H9 (cell line): ENCODE measurements at regions not wholly inside any gene's neighbourhood (a gene's known extent, or its start where the extent isn't known, plus 50 kb on each side); places are given as distances from the start of the nearest gene placed in this dataset.

Experiments
- DNase-seq: peaks from one replicate; pipeline ENCODE4 v3.0.0-alpha.2; 2017
- H2AFZ ChIP-seq: one replicate; pipeline ENCODE4 v1.6.1; 2013; ENCODE audit warnings: mild to moderate bottlenecking, low read length, control low read depth, moderate library complexity
- H2AK5ac ChIP-seq: 2 replicates; pipeline ENCODE4 v1.6.1; 2013; ENCODE audit warnings: low read length, control low read depth, mixed read lengths; ENCODE audit not compliant: insufficient read length
- H2BK120ac ChIP-seq: one replicate; pipeline ENCODE4 v1.6.1; 2013; ENCODE audit warnings: low read depth, mild to moderate bottlenecking, low read length, control low read depth, inconsistent platforms; ENCODE audit not compliant: poor library complexity, severe bottlenecking
- H2BK12ac ChIP-seq: 2 replicates; pipeline ENCODE4 v1.6.1; 2013; ENCODE audit warnings: low read length, control low read depth, mixed read lengths, low read depth; ENCODE audit not compliant: insufficient read length
- H2BK15ac ChIP-seq: 2 replicates; pipeline ENCODE4 v1.6.1; 2013; ENCODE audit warnings: low read depth, low read length, control low read depth
- H2BK20ac ChIP-seq: one replicate; pipeline ENCODE4 v1.6.1; 2013; ENCODE audit warnings: low read depth, mild to moderate bottlenecking, low read length, control low read depth, inconsistent platforms; ENCODE audit not compliant: poor library complexity, severe bottlenecking
- H2BK5ac ChIP-seq: 2 replicates; pipeline ENCODE4 v1.6.1; 2013; ENCODE audit warnings: low read length, control low read depth, mixed read lengths; ENCODE audit not compliant: insufficient read length
- H3K14ac ChIP-seq: 2 replicates; pipeline ENCODE4 v1.6.1; 2013; ENCODE audit warnings: low read length, control low read depth; ENCODE audit not compliant: insufficient read depth
- H3K18ac ChIP-seq: 2 replicates; pipeline ENCODE4 v1.6.1; 2013; ENCODE audit warnings: low read depth, mild to moderate bottlenecking, mixed read lengths, low read length, control low read depth; ENCODE audit not compliant: insufficient read length
- H3K23ac ChIP-seq: 2 replicates; pipeline ENCODE4 v1.6.1; 2013; ENCODE audit warnings: low read length, control low read depth, mixed read lengths, low read depth; ENCODE audit not compliant: insufficient read length
- H3K23me2 ChIP-seq: 2 replicates; pipeline ENCODE4 v1.6.1; 2013; ENCODE audit warnings: low read depth, mild to moderate bottlenecking, mixed read lengths, low read length, control low read depth; ENCODE audit not compliant: insufficient read length, poor library complexity, severe bottlenecking
- H3K27ac ChIP-seq: 2 replicates; pipeline ENCODE4 v1.5.1; 2013; ENCODE audit warnings: low read length, control low read depth, mixed read lengths, low read depth; ENCODE audit not compliant: insufficient read length
- H3K27me3 ChIP-seq: 2 replicates; pipeline ENCODE4 v1.6.1; 2013; ENCODE audit warnings: low read length, control low read depth, inconsistent platforms; ENCODE audit not compliant: insufficient read depth
- H3K4ac ChIP-seq: 2 replicates; pipeline ENCODE4 v1.6.1; 2013; ENCODE audit warnings: low read depth, mild to moderate bottlenecking, control low read depth, inconsistent platforms, low read length, moderate library complexity
- H3K4me1 ChIP-seq: 2 replicates; pipeline ENCODE4 v1.6.1; 2013; ENCODE audit warnings: low read length, control low read depth, inconsistent platforms; ENCODE audit not compliant: insufficient read depth
- H3K4me2 ChIP-seq: 2 replicates; pipeline ENCODE4 v1.6.1; 2013; ENCODE audit warnings: low read length, control low read depth, mixed read lengths; ENCODE audit not compliant: insufficient read length, insufficient read depth
- H3K56ac ChIP-seq: 2 replicates; pipeline ENCODE4 v1.6.1; 2013; ENCODE audit warnings: low read depth, mild to moderate bottlenecking, mixed read lengths, low read length, control low read depth; ENCODE audit not compliant: insufficient read length
- H3K79me1 ChIP-seq: 2 replicates; pipeline ENCODE4 v1.6.1; 2013; ENCODE audit warnings: low read depth, mild to moderate bottlenecking, moderate library complexity, low read length, control low read depth, inconsistent platforms; ENCODE audit not compliant: insufficient read depth, poor library complexity, severe bottlenecking
- H3K79me2 ChIP-seq: 2 replicates; pipeline ENCODE4 v1.6.1; 2013; ENCODE audit warnings: low read length, control low read depth, inconsistent platforms; ENCODE audit not compliant: insufficient read depth
- H3K9ac ChIP-seq: 2 replicates; pipeline ENCODE4 v1.6.1; 2013; ENCODE audit warnings: low read length, control low read depth, mixed read lengths; ENCODE audit not compliant: insufficient read length; ENCODE audit errors: extremely low read depth
- H3K9me3 ChIP-seq: one replicate; pipeline ENCODE4 v1.6.1; 2013; ENCODE audit warnings: low read depth, low read length, inconsistent platforms; ENCODE audit not compliant: control insufficient read depth
- H3T11ph ChIP-seq: one replicate; pipeline ENCODE4 v1.6.1; 2013; ENCODE audit warnings: mild to moderate bottlenecking, low read length, control low read depth, inconsistent platforms
- H4K20me1 ChIP-seq: one replicate; pipeline ENCODE4 v1.6.1; 2013; ENCODE audit not compliant: control insufficient read depth, insufficient read length, insufficient read depth
- H4K5ac ChIP-seq: 2 replicates; pipeline ENCODE4 v1.6.1; 2013; ENCODE audit warnings: low read depth, mild to moderate bottlenecking, mixed read lengths, low read length, control low read depth; ENCODE audit not compliant: insufficient read length
- H4K8ac ChIP-seq: replicated peaks from 2 replicates; pipeline ENCODE4 v1.6.1; 2013; ENCODE audit warnings: low read length, control low read depth, mixed read lengths, low read depth; ENCODE audit not compliant: insufficient read length
- H4K91ac ChIP-seq: 2 replicates; pipeline ENCODE4 v1.6.1; 2013; ENCODE audit warnings: low read depth, mild to moderate bottlenecking, moderate library complexity, mixed read lengths, low read length, control low read depth; ENCODE audit not compliant: insufficient read length
- H3K27ac Mint-ChIP-seq, 3 experiments: 2 replicates in 2 of 3; 3 replicates in 1 of 3; pipeline ENCODE4 v1.8.0; 2020 to 2021; ENCODE audit warnings: mixed read lengths in 3 of 3, mild to moderate bottlenecking in 1 of 3, moderate library complexity in 1 of 3
- H3K27me3 Mint-ChIP-seq: 2 replicates; pipeline ENCODE4 v1.8.0; 2021; ENCODE audit warnings: low read depth, mild to moderate bottlenecking, moderate library complexity, mixed read lengths
- H3K36me3 Mint-ChIP-seq, 3 experiments: 2 replicates in 2 of 3; 3 replicates in 1 of 3; pipeline ENCODE4 v1.8.0; 2020 to 2021; ENCODE audit warnings: low read depth in 3 of 3, mixed read lengths in 3 of 3; ENCODE audit not compliant: insufficient read depth in 1 of 3
- H3K4me1 Mint-ChIP-seq, 2 experiments: 2 replicates each; pipeline ENCODE4 v1.8.0; 2020; ENCODE audit warnings: mixed read lengths in 2 of 2
- H3K4me3 Mint-ChIP-seq, 2 experiments: 2 replicates in 1 of 2; 3 replicates in 1 of 2; pipeline ENCODE4 v1.8.0; 2020 to 2021; ENCODE audit warnings: mild to moderate bottlenecking in 2 of 2, mixed read lengths in 2 of 2, moderate library complexity in 1 of 2
- H3K9me3 Mint-ChIP-seq, 2 experiments: 2 replicates in 1 of 2; 3 replicates in 1 of 2; pipeline ENCODE4 v1.8.0; 2020; ENCODE audit warnings: mild to moderate bottlenecking in 2 of 2, mixed read lengths in 2 of 2, moderate library complexity in 1 of 2
- CTCF ChIP-seq: fragments of 200-600 bp; sonication (generic); conservative IDR thresholded peaks from 3 replicates; pipeline ENCODE4 v1.8.0; 2021; ENCODE audit warnings: antibody characterized with exemption, mild to moderate bottlenecking
- WGBS: extraction: QIAGEN DNeasy Blood & Tissue Kit; methylation state at CpG from one replicate; pipeline ENCODE4 v1.1.7; 2013; ENCODE audit warnings: missing lambda C conversion rate, low lambda C conversion rate, mixed read lengths; ENCODE audit not compliant: insufficient read length; ENCODE audit errors: extremely low coverage; 5-methylcytosine and 5-hydroxymethylcytosine counted together

- Histone ChIP-seq H3K4ac (no peak overlapping the region), H4K8ac (no peak overlapping the region), H3K9me3 (no peaks in the 10 kb centered on the region), H4K5ac (no peak overlapping the region), H2BK15ac (no peak overlapping the region), H2AK5ac (no peak overlapping the region), H3K27ac (no peak overlapping the region), H3K23ac (no peak overlapping the region), H3K56ac (no peak overlapping the region), H3K79me1 (no peaks in the 10 kb centered on the region), H4K20me1 (no peaks in the 10 kb centered on the region), H3K4me1 (no peaks in the 10 kb centered on the region), H2BK12ac (no peak overlapping the region), H4K91ac (no peak overlapping the region), H3K4me2 (no peak overlapping the region), H3K9ac (no peak overlapping the region), H2BK120ac (no peak overlapping the region), H3K27me3 (no peaks in the 10 kb centered on the region), H3K14ac (no peak overlapping the region), H2BK20ac (no peak overlapping the region), H2BK5ac (no peak overlapping the region), H3K79me2 (no peaks in the 10 kb centered on the region), H3T11ph (no peak overlapping the region), H3K23me2 (no peaks in the 10 kb centered on the region), H3K18ac (no peak overlapping the region), H2AFZ (no peak overlapping the region)
- H3K9me3 Mint-ChIP-seq: peaks cover 9 to 13% of the 10 kb centered on the region in 2 experiments
- H3K4me1 Mint-ChIP-seq: peaks cover 5% of the 10 kb centered on the region in 2 experiments; a peak in 3 of 4 replicates
- WGBS: no CpG with 5 or more reads among the region's 4 CpGs
- H3K27me3 Mint-ChIP-seq: no peaks in the 10 kb centered on the region
- DNase-seq: no peak
- H3K27ac Mint-ChIP-seq: no peak overlapping the region; a peak in 1 of 7 replicates
- TF ChIP-seq CTCF: no peak
- H3K36me3 Mint-ChIP-seq: peaks cover 0 to 9% (median 7%) of the 10 kb centered on the region in 3 experiments; a peak in 4 of 7 replicates
- no peak overlapping the region for H3K4me3 Mint-ChIP-seq
These were observed 86.1 kb upstream of the CCL2 start for GRCh38 chr17:34168989-34169388.
